ENCODE measurements at regions not wholly inside any gene's neighbourhood (a gene's known extent, or its start where the extent isn't known, plus 50 kb on each side); places are given as distances from the start of the nearest gene placed in this dataset.
A peak's percentile ranks its signal among the peaks of the same experiment; 100 is the strongest.
"Not testable (repeated sequence)": the region's sequence is repeated elsewhere in the genome, so short reads cannot be mapped to it uniquely, and the experiment has no call there.

DNA sequence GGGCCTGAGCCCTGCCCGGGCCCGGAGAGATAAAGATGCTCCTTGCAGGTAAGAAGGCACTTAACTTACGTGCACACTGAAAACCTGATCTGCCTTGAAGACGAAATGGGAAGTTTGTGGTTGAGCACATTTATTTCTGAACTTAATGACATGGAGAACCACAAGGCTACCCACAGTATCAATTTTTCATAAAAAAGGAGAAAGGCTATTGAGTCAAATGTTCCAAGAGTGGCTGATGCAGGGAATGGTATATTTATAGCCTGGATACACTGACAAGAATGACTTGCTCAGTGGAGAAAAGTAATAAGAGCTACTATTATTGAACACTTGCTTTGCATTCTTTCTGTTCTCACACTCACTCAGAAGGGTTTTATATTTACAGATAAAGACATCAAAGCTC lies 419.3 kb downstream of the ACTL7B start:
- TF ChIP-seq, protein P1, sequence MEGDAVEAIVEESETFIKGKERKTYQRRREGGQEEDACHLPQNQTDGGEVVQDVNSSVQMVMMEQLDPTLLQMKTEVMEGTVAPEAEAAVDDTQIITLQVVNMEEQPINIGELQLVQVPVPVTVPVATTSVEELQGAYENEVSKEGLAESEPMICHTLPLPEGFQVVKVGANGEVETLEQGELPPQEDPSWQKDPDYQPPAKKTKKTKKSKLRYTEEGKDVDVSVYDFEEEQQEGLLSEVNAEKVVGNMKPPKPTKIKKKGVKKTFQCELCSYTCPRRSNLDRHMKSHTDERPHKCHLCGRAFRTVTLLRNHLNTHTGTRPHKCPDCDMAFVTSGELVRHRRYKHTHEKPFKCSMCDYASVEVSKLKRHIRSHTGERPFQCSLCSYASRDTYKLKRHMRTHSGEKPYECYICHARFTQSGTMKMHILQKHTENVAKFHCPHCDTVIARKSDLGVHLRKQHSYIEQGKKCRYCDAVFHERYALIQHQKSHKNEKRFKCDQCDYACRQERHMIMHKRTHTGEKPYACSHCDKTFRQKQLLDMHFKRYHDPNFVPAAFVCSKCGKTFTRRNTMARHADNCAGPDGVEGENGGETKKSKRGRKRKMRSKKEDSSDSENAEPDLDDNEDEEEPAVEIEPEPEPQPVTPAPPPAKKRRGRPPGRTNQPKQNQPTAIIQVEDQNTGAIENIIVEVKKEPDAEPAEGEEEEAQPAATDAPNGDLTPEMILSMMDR (IDR thresholded peaks at IDR 0.05; ENCODE audit: low read depth, low read length, missing control alignments), result no peak
- no peak overlapping the region for H3K4me3 ChIP-seq (ENCODE audit: low read depth, low read length)
- DNase-seq (ENCODE audit: low read depth), result no peak
- in situ Hi-C loops (cut with HindIII; ENCODE audit: low sequenced_read_pairs), result no loop called here

DNA sequence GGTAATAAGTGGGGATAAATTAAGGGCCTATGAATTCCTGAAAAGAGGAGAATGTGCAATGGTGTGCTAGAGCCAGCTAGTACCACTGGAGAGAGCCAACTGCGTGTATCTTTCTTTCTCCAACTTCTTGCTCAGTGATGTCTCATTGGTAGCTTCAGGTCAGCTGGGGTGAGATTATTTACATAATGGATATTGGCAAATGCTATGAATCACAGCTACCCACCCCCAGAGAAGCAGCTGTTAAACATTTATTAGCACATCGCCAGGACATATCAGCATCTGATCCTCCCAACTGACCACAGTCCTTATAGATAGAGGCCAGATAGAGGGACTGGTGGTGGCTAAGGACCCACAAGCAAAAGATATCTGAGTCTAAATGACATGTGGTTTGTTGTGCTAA lies 421.3 kb downstream of the ACTL7B start:
- no peak overlapping the region for H3K4me3 ChIP-seq (ENCODE audit: low read depth, low read length)
- TF ChIP-seq, protein P1 (IDR thresholded peaks at IDR 0.05; ENCODE audit: low read depth, low read length, missing control alignments), result no peak
- in situ Hi-C loops (cut with HindIII; ENCODE audit: low sequenced_read_pairs), result no loop called here
- no peak for DNase-seq (ENCODE audit: low read depth)

DNA sequence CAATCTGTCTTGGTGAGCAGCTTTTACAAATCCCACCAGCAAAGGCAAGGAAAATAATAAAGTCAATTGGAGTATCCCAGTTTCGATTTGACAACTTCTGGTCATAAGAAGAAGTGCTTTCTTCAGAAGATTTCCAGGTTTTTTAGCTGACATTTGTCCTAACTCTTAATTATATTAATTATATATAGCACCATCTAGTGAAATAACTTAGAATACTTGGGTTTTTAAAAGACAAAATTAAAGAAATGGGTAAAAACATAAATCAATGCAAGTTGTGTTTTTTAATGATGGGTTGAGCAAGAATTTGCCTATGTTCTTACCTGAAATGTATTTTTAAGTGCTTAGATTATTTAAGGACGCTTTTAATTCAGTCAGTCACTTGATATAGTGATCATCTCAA lies 421.8 kb downstream of the ACTL7B start:
- TF ChIP-seq, protein P1 (IDR thresholded peaks at IDR 0.05; ENCODE audit: low read depth, low read length, missing control alignments), result no peak
- no peak for DNase-seq (ENCODE audit: low read depth)
- no peak overlapping the region for H3K4me3 ChIP-seq (ENCODE audit: low read depth, low read length)
- in situ Hi-C loops (cut with HindIII; ENCODE audit: low sequenced_read_pairs), result no loop called here

DNA sequence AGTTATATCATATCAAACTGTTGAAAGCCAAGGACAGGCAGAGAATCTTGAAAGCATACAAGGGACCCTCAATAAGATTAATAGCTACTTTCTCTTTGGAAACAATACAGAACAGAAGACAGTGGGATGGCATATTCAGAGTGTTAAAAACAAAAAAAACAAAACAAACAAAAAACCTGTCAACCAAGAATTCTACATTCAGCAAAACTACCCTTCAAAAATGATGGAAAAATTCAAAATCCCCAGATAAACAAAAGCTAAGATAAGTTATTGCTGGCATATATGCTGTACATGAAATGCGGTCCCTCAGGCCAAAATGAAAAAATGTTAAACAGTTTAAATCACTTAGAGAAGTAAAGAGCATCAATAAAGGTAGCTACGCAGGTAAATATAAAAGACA lies 425.1 kb downstream of the ACTL7B start:
- TF ChIP-seq, protein P1 (IDR thresholded peaks at IDR 0.05; ENCODE audit: low read depth, low read length, missing control alignments), result no peak
- no peak overlapping the region for H3K4me3 ChIP-seq (ENCODE audit: low read depth, low read length)
- no peak for DNase-seq (ENCODE audit: low read depth)
- in situ Hi-C loops (cut with HindIII; ENCODE audit: low sequenced_read_pairs), result no loop called here

DNA sequence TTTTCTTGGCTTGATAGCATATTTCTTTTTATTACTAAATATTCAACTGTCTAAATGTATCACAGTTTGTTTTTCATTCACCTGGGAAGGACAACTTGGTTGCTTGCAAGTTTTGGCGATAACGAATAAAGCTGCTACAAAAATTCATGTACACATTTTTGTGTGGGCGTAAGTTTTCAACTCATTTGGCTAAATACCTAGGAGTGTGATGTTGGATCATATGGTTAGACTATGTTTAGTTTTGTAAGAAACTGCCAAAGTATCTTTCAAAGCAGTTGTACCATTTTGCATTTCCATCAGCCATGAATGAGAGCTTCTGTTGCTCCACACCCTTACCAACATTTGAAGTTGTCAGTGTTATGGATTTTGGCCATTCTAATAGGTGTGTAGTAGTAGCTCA lies 428.0 kb downstream of the ACTL7B start:
- H3K4me3 ChIP-seq (ENCODE audit: low read depth, low read length), result no peak overlapping the region
- TF ChIP-seq, protein P1 (IDR thresholded peaks at IDR 0.05; ENCODE audit: low read depth, low read length, missing control alignments), result no peak
- in situ Hi-C loops (cut with HindIII; ENCODE audit: low sequenced_read_pairs), result no loop called here
- no peak for DNase-seq (ENCODE audit: low read depth)

DNA sequence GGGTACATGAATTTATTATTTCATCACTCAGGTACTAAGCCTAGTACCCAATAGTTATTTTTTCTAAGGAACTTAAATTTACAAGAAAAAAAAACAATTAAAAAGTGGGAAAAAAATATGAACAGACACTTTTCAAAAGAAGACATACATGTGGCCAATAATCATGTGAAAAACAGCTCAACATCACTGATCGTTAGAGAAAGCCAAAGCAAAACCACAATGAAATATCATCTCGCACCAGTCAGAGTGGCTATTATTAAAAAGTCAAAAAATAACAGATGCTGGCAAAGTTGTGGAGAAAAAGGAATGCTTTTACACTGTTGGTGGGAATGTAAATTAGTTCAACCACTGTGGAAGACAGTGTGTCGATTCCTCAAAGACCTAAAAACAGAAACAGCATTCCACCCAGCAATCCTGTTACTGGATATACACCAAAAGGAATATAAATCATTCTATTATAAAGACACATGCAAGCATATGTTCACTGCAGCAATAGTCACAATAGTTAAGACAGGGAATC lies 429.3 kb downstream of the ACTL7B start:
- H3K4me3 ChIP-seq (ENCODE audit: low read depth, low read length); in situ Hi-C loops (cut with HindIII; ENCODE audit: low sequenced_read_pairs): not testable (repeated sequence)
- peak; percentile 19 for DNase-seq (ENCODE audit: low read depth)

DNA sequence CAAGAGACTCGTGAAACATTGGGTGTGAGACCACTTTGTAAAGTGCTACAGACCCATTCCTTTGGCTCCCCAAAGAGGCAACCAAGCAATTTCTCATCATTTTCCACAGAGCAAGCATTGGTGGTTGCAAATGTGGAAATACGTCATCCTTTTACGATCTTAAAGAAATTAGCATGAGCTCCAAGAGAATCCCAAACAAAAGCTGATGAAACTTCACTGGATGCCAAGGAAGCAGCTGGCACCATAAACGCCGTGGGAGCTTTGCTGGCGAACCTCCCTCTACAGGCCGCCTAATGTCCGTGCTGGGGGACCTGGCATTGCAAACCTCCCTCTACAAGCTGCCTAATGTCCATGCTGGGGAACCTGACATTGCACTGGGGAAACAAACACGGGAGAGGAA lies 432.4 kb downstream of the ACTL7B start:
- TF ChIP-seq, protein P1 (IDR thresholded peaks at IDR 0.05; ENCODE audit: low read depth, low read length, missing control alignments), result no peak
- DNase-seq (ENCODE audit: low read depth), result no peak
- in situ Hi-C loops (cut with HindIII; ENCODE audit: low sequenced_read_pairs), result no loop called here
- H3K4me3 ChIP-seq (ENCODE audit: low read depth, low read length), result no peak overlapping the region

All from astrocyte of the cerebellum (primary cell).